GM18870 (cell line): ENCODE measurements at regions not wholly inside any gene's neighbourhood (a gene's known extent, or its start where the extent isn't known, plus 50 kb on each side); places are given as distances from the start of the nearest gene placed in this dataset.

ENCODE experiments used
- ATAC-seq: cut with Tn5 transposase; IDR thresholded peaks from one replicate; pipeline ENCODE4 v1.9.1; 2021; ENCODE audit warnings: moderate library complexity; ENCODE audit not compliant: unreplicated experiment

DNA sequence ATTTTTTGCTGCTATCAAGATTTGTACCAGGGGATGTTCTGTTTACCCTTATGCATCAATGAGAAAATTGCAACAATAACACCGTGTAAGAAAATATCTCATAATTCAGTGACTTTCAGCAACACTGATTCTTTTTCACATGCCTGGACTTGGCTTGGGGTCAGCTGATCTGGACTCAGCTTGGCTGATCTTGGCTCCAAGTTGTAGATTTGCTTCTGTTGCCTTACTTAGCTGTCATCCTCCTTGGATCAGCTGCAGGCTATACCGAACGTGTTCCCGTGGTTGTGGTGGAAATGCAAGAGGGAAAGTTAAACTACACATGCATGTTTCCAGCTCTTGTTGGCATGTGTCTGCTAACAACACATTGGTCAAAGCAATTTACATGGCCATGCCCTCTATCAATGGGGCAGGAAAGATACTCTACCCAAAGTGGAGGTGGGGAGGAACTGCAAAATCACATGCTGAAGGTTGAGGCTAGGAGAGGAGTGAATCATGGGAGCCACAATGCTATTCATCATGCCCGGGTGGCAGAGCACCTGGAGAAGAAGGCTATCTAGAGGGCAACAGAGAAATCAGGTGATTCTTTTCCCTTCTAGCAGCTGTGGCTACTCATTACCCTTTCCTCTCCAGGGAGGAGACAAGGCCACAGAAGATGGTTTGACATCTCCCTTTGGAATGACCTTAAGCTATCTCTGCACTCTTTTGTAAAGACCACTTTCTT lies 1276.3 kb upstream of the AUTS2 start:
- ATAC-seq = no peak

DNA sequence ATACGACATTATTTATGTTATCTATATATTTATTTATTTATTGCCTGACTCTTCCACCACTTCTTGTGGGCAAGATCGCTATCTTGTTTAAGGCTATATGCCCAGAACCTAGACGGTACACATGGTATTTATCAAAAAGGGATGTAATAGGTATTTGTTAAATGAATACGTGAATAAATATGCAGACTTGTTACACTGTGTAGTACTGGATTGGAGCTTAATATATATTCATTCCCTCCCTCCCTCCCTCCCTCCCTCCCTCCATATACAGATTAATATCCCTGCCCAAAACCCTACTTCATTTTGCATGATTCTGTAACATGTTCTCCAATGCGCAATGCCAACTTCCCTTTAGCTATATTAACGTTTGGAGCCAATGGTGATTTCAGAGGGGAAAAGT lies 1273.7 kb upstream of the AUTS2 start:
- no peak for ATAC-seq

DNA sequence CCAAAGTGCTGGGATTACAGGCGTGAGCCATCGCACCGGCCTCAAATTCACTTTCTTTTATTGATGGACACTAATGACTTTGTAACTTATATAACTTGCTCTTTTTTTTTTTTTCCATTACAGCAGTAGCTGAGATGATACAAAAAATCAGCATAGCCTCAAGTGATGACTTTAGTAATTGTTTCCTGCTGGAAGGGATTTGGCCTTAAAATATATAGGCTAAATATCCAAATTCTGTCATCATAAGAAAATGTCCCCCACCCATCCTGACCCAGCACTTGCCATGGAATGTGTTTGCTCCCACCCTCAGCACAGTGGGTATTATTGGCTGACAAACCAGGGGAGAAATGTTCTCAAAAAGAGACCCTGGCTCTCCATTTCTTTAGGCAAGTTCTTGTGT lies 1264.1 kb upstream of the AUTS2 start:
- ATAC-seq = no peak

DNA sequence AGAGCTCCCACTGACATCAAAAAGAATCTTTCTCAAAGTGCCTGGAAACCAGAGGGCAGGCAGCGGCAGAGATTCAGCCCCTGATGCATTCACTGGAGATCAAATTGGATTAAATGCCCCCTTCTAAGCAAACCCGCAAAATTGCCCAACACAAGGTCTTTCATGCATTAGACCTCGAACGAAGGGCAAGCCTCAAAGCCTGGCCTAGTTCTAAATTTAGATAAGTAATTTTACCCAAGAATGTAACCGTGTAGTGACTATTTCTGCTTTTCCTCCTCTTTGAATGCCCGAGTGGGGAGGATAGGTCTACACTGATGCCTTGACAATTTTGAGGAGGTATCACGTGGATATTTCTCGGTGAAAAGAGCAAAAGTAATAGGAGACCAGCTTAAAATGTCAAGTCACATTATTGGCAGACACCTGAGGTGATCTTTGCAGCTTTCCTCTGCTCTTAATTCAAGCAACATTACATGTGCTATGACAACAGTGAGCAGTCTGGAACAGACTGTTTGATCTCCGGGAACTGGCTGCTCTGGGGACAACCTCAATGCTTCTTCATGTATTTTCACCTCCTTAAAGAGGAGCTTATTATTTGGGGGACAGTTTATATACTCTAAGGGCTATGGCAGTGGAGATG lies 1263.5 kb upstream of the AUTS2 start:
- no peak for ATAC-seq

DNA sequence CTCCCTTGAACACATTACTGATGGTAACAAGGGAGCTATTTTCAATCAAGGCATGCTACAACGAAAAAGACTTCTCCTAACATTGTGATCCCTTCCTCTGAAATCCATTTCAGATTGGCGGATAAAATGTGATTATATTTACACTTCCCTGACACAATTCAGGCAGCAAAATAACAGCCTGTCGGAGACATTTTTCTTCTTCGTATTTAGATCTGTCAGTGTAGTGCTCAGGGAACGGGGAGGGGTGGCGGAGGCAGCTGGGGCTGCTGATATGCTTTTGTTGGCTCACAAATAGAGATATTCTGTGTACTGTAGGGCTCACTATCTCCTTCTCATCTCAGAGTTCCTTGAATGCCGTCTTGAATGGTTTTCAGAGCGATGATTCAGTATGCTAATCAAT lies 1261.7 kb upstream of the AUTS2 start:
- ATAC-seq = no peak

DNA sequence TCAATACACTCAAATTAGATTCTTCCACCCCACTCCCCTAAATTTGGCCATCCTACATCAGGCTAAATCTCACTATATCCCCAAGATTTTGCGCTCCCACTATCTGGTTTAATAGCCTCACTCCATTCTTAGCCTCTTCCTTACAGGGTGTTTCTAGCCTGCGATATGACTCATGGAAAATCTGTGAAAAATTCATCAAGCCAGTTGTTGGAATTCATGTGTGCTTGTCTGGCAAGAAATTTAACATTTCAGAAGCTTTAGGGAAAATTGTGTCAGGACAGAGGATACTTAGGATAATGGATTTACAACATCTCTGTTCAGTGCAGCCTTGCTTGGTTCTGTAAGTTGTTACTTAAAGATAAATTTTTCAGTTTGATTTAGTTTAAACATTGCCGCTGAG lies 1249.9 kb upstream of the AUTS2 start:
- ATAC-seq = no peak

DNA sequence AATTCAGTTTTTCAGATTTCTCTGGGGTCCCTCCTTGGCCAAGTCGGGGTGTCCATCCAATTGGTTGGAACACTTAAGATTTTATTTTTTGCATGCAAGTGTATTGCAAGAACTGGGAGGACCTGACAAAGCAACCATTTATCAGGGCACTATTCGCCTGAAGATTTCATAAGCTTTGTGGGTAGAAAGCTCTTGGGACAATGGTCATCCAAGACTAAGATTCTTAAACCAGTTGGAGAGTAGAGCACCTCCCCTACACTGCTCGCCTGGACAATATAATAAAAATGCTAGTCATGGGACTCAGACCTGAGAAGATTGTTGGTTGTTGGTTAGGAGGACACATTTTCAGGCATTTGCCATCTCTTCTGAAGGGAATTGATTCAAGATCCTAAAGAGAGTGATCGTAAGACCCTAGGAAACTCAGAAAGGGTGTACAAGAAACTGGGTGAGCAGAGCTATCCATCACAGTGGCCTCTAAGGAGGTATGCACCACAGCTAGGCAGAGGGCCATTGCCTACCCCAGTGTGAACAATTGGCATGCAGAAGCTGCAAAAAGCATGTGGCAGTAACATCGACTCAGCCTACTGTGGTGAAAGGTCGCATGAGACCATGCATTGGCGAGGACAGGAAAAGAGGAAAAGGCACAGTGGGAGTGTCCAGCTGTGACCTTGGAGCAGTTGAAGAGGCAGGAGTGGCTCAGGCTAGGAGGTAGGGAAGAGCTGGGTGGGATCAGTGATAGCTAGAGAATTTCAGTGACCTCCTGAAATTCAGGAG lies 1235.3 kb upstream of the AUTS2 start:
- ATAC-seq = no peak

DNA sequence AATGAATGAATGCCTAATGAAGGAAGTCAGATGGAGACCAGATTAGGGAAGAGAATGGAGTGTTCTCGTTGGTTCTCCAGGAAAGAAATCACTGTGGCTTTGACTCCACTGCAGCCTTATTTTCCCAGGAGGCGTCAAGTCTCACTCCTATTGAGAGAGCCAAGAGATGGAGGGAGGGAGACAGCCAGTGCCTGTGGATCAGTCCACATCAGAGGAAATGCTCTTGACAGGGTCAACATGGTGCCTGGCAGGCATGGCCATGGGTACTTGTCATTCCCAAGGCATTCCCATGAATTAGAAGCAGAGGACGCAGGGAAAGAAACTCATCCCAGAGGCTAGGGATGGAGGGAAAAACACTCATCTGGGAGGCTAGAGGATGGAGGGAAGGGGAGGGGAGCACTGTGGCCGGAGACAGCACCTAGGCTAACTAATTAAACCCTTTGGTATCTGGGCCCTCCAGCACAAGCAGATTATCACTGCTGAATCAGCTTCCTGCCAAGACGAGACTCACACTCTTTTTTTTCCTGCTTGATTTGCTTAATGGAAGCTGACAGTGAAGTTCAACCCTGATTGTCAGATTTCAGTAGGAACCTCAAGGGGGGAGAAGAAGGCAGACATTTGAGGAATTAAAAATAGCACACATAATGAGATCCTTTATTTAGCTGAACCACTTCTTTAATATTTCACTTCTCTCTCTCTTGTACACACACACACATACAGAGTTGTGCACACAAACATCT lies 1233.2 kb upstream of the AUTS2 start:
- ATAC-seq = no peak

DNA sequence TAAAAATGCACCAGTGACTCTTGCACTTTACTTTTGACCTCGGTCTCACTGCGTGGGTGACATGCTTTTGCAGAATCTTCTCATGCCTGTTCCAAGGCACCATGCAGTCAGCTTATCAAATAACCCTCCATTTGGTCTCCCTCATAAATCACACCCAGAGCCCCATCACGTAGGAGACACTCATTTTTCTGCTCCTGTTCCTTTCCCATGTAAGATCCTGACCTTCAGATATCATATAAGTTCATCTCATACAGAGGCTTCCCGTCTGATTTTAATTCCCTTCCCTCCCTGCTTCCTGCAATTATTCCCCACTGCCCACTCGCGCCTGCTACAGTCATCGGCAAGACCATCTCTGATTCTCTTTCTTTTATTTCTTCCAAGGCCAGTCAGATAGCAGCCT lies 1226.3 kb upstream of the AUTS2 start:
- no peak for ATAC-seq

GRCh38 chr7:68376131-68376661 lies 1222.1 kb upstream of the AUTS2 start:
- ATAC-seq = no peak

DNA sequence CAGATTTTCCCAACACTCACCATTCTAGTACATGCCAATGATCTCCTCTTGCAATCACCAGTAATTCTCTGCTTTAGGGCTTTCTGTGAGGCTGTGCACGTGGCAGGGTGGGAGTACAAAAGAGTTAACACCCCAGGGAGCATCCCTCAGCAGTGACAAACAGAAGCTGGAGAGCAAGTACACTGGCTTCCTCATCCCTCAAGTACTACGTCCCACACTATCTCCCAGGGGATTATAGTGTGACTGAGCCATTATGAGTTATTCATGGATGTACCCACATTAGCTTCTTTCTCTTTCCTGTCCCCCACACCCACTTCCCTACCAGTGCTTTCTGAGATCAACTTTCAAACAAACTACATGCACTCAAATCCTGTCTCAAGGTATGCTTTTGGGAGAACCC lies 1216.5 kb upstream of the AUTS2 start:
- no peak for ATAC-seq

DNA sequence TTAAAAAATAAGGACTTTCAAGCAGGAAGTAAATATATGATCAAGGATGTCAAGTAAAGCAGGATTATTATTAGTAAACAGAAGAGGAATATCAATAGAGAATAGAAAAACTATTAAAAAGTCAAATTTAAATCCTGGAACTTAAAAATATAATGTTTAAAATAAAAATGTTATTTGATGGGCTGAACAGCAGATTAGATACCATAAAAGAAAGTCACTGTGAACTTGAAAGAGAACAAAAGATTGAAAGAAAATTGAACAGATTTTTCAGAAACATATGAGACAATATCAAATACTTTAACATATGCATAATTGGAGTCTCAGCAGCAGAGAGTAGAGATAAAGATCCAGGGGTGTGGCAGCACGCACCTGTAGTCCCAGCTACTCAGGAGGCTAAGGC lies 1213.7 kb upstream of the AUTS2 start:
- ATAC-seq = no peak

- no peak for ATAC-seq
Observed at GRCh38 chr7:68393051-68393450, 1205.2 kb upstream of the AUTS2 start.

DNA sequence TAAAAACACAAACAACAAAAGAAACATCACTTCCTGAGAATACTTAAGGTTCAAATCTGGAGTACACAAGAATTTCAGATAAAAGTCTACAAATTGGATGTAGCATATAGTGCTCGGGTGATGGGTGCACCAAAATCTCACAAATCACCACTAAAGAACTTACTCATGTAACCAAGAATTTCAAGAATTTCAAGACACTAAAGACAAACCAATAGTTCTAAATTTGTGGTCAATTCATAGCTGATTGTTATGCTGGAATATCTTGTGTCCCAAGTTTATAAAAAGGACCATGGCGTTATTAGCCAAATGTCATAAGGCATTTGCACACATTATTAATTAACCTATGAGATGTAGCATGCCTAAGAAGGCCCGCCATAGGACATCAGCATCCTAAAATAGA lies 1204.1 kb upstream of the AUTS2 start:
- ATAC-seq = no peak

- no peak for ATAC-seq
Observed at GRCh38 chr7:68399991-68400590, 1198.2 kb upstream of the AUTS2 start.

DNA sequence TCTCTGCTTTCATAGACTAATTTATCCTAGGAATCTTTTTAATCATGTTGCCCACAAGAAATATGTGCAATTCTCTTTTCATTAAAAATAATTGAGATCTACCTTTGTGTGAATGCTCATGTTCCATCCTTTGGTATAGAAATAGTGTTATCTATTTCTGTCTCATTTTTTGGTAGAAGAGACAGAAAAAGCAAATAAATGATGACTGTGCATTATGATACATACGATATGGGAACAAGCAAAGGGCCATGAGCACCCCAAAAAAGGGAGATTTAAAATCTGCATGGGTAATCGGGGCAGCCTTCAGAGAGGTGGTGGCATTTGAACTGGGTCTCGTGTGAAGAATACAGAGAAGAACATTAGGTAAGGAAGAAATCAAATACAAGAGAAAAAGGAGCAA lies 1197.5 kb upstream of the AUTS2 start:
- no peak for ATAC-seq

DNA sequence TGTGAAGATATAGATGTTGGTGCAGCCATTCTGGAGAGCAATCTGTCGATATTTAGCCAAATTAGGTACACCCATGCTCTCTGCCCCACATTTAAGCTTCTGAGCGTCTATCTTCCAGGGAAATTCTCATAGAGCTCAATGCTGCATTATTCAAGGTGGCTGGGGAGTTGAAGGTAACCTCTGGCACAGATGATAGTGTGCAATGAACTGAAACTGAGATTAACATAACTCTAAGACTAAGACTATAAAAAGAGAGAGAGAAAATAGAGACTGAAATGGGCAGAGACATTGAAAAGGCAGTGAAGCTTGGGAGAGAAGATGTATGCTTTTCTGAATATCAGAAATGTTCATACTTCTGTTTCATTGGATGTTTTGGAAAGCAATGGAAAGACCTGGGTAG lies 1197.0 kb upstream of the AUTS2 start:
- no peak for ATAC-seq

GRCh38 chr7:68406480-68406879 lies 1191.8 kb upstream of the AUTS2 start:
- no peak for ATAC-seq

DNA sequence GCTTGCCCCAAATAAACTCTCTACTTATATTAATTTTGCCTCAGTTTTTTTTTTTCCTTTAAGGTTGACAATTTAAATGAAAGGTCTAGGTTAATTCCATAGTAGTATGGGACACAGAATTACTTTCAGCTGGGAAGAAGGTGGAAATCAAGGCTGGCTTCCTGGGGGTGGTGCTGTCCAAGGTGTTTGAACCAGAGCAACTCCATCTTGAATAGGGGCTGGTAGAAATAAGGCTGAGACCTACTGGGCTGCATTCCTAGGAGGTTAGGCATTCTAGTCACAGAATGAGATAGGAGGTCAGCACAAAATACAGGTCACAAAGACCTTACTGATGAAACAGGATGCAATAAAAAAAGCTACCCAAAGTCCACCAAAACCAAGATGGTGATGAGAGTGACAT lies 1190.8 kb upstream of the AUTS2 start:
- no peak for ATAC-seq

DNA sequence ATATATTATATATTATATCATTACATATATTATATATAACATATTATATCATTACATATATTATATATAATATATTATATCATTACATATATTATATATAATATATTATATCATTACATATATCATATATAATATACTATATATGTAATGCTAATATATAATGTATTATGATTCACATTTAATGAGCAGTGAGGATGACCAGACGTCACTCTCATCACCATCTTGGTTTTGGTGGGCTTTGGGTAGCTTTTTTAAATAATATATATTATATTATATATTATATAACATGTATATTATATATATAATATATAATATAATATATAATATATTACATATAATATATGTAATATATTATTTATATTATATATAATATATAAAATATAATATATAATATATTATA lies 1189.4 kb upstream of the AUTS2 start:
- ATAC-seq = no peak

DNA sequence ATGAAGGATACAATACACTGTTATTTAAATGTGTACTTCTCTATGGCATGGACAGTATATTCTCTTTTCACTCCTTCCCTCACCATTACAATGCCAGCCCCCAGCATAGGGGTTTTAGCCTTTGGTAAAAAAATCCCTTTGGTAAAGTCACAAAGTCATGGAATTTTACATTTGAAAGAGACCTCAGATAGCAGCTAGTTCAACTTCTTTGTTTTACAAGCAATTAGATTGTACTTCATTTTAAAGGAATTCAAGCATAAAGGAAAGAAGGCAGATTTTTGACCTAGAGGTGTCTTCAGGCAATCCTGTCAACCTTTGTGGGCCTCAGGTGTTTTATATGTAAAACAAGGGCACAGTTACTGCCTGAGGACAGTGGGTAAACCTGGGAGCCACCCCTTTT lies 1188.4 kb upstream of the AUTS2 start:
- ATAC-seq = no peak
